ENCODE measurements at regions not wholly inside any gene's neighbourhood (a gene's known extent, or its start where the extent isn't known, plus 50 kb on each side); places are given as distances from the start of the nearest gene placed in this dataset.

DNA sequence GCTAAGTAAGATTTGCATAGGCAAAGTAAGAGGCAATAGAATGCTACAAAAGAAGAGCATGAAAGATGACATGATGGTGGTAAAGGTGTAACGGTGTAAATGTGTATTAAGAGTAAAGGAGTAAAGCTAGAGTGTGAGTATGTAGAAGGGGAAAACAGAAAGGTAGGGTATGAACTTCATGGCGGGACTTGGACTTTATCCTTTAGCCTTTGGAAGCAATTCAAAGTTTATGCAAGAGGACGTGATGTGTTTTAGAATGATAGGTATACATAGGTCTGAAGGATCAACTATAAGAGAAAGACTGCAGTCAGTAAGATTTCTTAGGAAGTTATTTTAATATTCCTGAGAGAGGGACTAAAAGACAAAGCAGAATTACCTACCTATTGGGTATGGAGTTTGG is 358.0 kb upstream of the FAT3 start:
- DNase-seq (ENCODE audit: low spot score), result no peak

DNA sequence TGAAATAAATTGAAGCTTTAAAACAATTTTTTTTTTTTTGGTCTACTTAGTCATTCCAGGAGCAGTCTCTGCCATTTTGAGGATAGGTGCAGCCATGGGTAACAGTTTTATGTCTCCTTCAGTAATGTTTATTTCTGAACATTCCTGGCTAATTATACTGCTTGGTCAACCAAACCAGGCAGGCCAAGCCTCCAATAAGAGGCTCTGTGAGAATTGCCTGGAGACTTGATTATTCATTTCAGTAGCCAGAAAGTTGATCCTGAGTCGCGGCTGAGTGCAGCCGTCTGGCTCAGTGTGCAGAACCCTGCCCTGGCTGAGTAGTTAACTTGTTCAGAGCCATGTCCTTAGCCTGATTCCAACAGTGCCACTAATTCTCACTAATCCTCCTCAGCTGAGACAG is 364.0 kb upstream of the FAT3 start:
- no peak for DNase-seq (ENCODE audit: low spot score)

GRCh38 chr11:91859666-91860065 is 365.0 kb upstream of the FAT3 start:
- no peak for DNase-seq (ENCODE audit: low spot score)

DNA sequence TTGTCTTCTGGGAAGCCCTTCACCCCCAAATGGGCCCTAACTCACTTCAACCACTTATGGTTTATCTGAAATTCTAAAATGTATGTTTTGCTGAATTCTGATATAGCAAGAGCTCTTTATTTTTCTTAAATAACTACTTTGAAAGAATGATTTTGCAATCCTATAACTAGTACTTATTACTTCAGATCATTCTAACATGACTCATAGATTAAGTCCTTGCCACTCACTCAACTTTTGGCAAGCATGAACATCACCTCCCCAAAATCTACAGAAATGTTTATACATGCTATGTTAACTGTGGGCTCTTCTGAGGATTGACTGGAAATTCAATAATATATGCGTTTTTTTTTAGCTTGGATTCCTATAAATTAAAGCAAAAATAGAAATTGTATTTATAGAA is 367.4 kb upstream of the FAT3 start:
- DNase-seq (ENCODE audit: low spot score), result no peak

DNA sequence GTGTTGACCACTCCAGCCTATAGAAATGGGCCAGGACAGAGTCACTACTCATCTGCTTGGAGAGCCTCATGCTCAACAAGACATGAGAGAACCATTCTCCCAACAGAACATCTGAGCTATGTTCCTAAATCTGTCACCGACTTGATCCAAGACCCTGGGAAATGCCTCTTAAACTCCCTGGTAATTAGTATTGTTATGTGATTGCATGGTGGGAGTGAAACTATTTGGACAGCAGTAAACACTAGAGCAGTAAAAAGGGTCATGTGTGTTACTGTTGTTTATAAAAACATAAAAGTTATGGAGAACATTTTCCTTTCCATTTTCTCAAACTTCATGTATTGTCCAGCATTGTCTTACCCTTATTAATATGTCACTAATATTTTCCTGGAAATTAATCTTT is 369.8 kb upstream of the FAT3 start:
- DNase-seq (ENCODE audit: low spot score), result no peak

GRCh38 chr11:91854171-91854570 is 370.4 kb upstream of the FAT3 start:
- DNase-seq (ENCODE audit: low spot score), result no peak

GRCh38 chr11:91851908-91852307 is 372.7 kb upstream of the FAT3 start:
- DNase-seq (ENCODE audit: low spot score), result no peak

- no peak for DNase-seq (ENCODE audit: low spot score)
These were observed 373.9 kb upstream of the FAT3 start for GRCh38 chr11:91850533-91851275.

- no peak for DNase-seq (ENCODE audit: low spot score)
These were observed 374.6 kb upstream of the FAT3 start for GRCh38 chr11:91850021-91850420.

DNA sequence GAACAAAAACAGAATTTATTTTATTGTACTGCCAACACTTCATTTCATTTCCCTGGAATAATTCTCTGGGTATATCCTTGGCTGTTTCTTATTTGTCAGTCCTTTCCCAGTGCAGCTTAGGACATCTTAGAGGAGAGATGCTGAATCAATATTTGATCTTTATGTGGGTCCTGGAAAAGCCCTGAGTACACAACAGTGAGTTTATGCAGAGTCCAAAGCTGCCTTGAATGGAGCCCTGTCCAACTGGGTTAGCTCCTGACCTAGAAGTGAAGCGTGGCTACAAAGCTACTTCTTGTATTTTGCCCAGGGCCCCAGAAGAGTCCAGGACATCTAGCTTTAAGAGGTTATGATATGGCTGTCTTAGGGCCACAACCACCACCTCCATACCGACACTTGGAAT is 378.0 kb upstream of the FAT3 start:
- no peak for DNase-seq (ENCODE audit: low spot score)

GRCh38 chr11:91846002-91846401 is 378.6 kb upstream of the FAT3 start:
- no peak for DNase-seq (ENCODE audit: low spot score)

GRCh38 chr11:91840640-91841240 is 383.9 kb upstream of the FAT3 start:
- DNase-seq (ENCODE audit: low spot score), result no peak

- no peak for DNase-seq (ENCODE audit: low spot score)
These were observed 386.9 kb upstream of the FAT3 start for GRCh38 chr11:91837411-91838330.

- DNase-seq (ENCODE audit: low spot score), result no peak
These were observed 389.5 kb upstream of the FAT3 start for GRCh38 chr11:91835051-91835560.

DNA sequence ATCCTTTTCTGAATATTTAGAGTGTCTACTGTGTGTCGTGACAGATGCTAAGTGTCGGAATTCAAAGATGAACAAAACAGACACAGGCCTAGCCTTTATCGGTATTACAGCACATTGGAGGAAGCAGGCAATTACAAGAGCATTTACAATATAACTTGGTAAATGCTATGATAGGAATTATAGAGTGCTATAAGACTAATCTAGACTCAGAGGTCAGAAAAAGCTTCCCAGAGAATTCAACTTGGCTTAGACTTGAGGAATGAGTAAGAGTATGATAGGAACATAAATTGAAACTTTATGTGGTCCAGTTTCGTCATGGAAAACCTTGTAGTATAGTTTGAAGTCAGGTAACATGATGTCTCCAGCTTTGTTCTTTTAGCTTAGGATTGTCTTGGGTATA is 395.7 kb upstream of the FAT3 start:
- no peak for DNase-seq (ENCODE audit: low spot score)

- DNase-seq (ENCODE audit: low spot score), result no peak
These were observed 398.8 kb upstream of the FAT3 start for GRCh38 chr11:91825777-91826176.

DNA sequence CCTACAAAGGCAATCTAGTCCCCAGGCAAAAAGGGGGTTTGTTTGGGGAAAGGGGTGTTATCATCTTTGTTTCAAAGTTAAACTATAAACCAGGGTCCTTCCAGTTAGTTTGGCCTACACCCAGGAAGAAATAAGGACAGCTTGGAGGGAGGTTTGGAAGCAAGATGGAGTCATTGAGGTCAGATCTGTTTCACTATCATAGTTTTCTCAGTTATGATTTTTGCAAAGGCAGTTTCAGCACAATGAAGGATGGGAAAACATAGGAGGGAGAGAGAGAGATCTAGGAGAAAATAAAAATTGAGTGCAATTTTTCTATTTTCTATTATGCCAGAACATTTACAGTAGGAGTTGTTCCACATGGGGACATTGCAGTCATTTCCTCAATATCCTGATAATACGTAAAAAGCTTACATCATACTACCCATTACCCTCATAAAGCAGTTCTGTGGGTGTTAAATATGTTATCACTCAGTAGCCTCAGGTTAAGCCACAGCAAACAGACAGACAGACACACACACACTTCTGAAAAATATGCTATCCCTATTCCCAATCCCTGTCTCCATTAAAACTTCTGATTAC is 401.3 kb upstream of the FAT3 start:
- DNase-seq (ENCODE audit: low spot score), result no peak

- DNase-seq (ENCODE audit: low spot score), result no peak
These were observed 401.8 kb upstream of the FAT3 start for GRCh38 chr11:91822805-91823204.

DNA sequence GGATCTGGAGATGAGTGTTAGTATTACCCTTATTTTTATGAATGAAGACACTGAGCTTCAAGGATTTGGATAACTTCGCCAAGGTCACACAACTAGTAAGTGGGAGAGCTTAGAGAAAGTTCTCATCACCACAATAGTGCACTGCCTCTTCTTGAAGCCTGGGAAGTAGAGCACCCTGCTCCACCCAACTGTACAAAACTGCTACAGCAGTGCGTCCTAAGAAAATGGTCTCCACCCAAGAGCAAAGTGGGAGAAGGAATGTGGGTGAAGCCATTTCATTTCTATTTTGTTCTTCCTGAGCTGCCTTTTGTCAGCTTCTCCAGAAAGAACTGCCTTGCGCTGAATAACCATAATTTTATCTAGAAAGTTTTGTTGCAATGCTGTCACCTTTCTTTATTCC is 403.9 kb upstream of the FAT3 start:
- no peak for DNase-seq (ENCODE audit: low spot score)

DNA sequence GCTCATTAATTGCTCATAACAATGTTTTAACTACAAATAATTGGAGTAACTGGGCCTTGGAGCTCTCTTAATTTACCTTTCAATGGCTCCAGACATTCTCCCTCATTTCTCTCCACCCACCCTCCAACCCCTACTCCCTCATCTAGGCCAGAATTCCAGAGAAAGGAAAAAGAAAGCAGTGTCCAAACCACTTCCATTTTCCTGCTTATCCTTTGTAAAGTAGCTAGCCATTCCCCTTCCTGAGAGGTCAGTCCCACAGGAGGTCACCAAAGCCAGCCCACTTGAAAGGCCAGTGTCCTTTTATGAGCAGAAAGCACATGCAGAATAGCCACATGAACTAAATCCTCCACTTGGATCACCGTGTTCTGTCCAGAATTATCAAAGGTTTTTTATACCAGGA is 404.8 kb upstream of the FAT3 start:
- no peak for DNase-seq (ENCODE audit: low spot score)

GRCh38 chr11:91819195-91819594 is 405.4 kb upstream of the FAT3 start:
- no peak for DNase-seq (ENCODE audit: low spot score)

- DNase-seq (ENCODE audit: low spot score), result no peak
These were observed 406.6 kb upstream of the FAT3 start for GRCh38 chr11:91817996-91818395.
